ENCODE measurements at regions not wholly inside any gene's neighbourhood (a gene's known extent, or its start where the extent isn't known, plus 50 kb on each side); places are given as distances from the start of the nearest gene placed in this dataset.

DNA sequence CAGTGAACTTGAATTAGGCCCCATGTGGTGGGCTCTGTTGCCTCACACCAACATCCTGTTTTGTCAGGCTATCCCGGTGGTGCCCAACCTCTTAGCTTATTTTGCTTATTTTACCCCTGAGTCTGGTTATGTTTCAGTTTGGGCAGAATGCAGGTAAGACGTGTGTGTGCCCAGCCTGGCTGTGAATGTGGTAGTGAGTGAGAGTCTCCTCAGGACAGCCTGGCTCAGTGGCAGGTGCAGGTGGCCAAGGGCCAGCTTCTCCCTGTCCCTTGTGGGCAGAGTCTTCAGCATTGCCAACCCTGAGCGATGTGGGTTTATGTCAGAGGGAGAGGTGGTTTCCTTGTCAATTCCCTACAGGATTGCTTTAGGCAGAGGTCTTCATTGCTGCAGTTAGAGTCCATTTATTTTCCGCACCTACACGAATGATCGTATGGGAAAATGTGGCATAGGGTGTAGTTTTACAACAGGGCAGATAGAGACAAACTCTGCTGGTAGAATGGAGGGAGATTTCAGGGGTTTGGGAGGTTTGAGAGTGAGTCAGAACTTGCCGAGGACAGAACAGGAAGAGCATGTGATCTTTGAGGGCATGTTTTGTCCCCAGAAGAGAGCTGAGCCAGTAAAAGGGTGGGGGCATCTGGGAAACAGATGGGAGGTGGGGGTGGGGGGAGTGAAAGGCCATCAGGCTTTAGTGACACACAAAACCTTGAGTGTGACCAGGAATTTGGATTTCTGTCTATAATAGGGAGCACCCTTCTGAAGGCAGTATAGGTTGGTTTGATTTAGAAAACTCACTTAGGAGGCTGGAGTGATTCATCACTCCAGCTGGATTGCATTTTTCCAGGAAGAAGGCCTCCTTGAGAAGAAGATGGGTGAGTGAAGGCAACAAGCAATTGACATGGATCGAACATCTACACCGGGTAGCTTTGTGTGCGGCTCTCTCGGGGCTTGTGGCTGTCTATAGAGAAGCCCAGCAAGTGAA is 156.2 kb upstream of the CELF4 start:
- CTCF ChIA-PET = no interaction called here
- H3K79me2 ChIP-seq (ENCODE audit: control insufficient read depth, insufficient read depth, low read length) = no peaks in the 10 kb centered on the region
- BruUV-seq (replicated peaks) = no TSS peak
- H3K4me1 ChIP-seq (ENCODE audit: control insufficient read depth, extremely low read depth, insufficient read depth, low read length) = no peaks in the 10 kb centered on the region
- H3K27me3 ChIP-seq (ENCODE audit: control insufficient read depth in 2 of 2, insufficient read depth in 2 of 2, low read length in 2 of 2) = no peaks in the 10 kb centered on the region
- no peak overlapping the region for H2AFZ ChIP-seq (ENCODE audit: low read depth, low read length)
- H3K4me2 ChIP-seq (ENCODE audit: insufficient read depth, low read length) = no peak overlapping the region
- H4K20me1 ChIP-seq (replicated peaks; ENCODE audit: control insufficient read depth, extremely low read depth, insufficient read depth, low read length) = no peaks in the 10 kb centered on the region
- no peak for DNase-seq (ENCODE audit: low read depth, low spot score)
- intact Hi-C loops (cut with micrococcal nuclease) (loop anchor here (10.0 kb wide), 1 partner anchor 57 kb away; no protein-coding TSS in a partner anchor), dilution Hi-C loops (cut with MboI; ENCODE audit: extremely low pct_ligation_motif_present, low sequenced_read_pairs) (no loop called here)
- no peaks in the 10 kb centered on the region for H3K36me3 ChIP-seq (ENCODE audit: control insufficient read depth in 2 of 2, extremely low read depth in 1 of 2, insufficient read depth in 2 of 2, low read length in 2 of 2)
- no peak overlapping the region for H3K27ac ChIP-seq (ENCODE audit: insufficient read depth, low read depth, low read length)
- FAIRE-seq = no peak
- H3K9me3 ChIP-seq (replicated peaks; ENCODE audit: control insufficient read depth, insufficient read depth, low read length) = peaks cover 2% of the 10 kb centered on the region
- no peaks in the 10 kb centered on the region for H3K9me1 ChIP-seq (replicated peaks; ENCODE audit: control insufficient read depth, extremely low read depth, insufficient read depth, low read length)
- POLR2A ChIA-PET = no interaction called here
- no peak for TF ChIP-seq GATA2 (IDR thresholded peaks at IDR 0.05; ENCODE audit: insufficient read depth, insufficient read length, low read depth, low read length)
- TF ChIP-seq EZH2 (IDR thresholded peaks at IDR 0.05; ENCODE audit: borderline replicate concordance, low read depth, low read length, severe bottlenecking) = no peak
- TF ChIP-seq FOS (IDR thresholded peaks at IDR 0.05; ENCODE audit: borderline replicate concordance, insufficient read depth, low read length) = no peak
- no peak for TF ChIP-seq JUN (IDR thresholded peaks at IDR 0.05; ENCODE audit: borderline replicate concordance, insufficient read depth, insufficient read length, low read depth)
- H3K4me3 ChIP-seq (replicated peaks in 1 of 3; ENCODE audit: insufficient read depth in 1 of 3, low read depth in 1 of 3, low read length in 3 of 3) = no peak overlapping the region
- no peak overlapping the region for H3K9ac ChIP-seq (replicated peaks; ENCODE audit: extremely low read depth, insufficient read depth, low read length)

DNA sequence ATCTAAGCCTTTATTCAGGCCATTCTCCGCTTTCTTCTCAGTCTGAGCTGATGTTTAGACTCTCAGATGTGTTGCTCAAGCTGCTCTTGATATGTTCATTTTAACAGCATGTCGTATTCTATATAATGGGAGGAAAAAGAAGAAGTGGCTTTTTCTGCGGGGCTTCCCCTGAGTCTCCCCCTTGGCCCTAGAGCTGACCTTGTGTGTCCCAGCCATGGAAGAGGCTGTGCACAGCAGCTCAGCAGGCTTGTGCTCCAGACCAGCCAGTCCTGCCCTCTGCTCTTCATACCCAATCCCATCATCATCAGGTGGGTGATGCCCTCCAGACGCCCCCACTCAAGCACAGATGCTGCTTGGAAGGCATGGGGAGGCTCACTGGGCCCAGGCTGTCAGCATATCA is 155.1 kb upstream of the CELF4 start:
- Histone ChIP-seq H3K4me1 (ENCODE audit: control insufficient read depth, extremely low read depth, insufficient read depth, low read length) (no peaks in the 10 kb centered on the region), H3K79me2 (ENCODE audit: control insufficient read depth, insufficient read depth, low read length) (no peaks in the 10 kb centered on the region), H3K4me3 (replicated peaks in 1 of 3; ENCODE audit: insufficient read depth in 1 of 3, low read depth in 1 of 3, low read length in 3 of 3) (no peak overlapping the region), H3K27me3 (ENCODE audit: control insufficient read depth in 2 of 2, insufficient read depth in 2 of 2, low read length in 2 of 2) (no peaks in the 10 kb centered on the region), H3K9me3 (replicated peaks; ENCODE audit: control insufficient read depth, insufficient read depth, low read length) (peaks cover 2% of the 10 kb centered on the region), H3K4me2 (ENCODE audit: insufficient read depth, low read length) (no peak overlapping the region), H3K27ac (ENCODE audit: insufficient read depth, low read depth, low read length) (no peak overlapping the region), H3K36me3 (ENCODE audit: control insufficient read depth in 2 of 2, extremely low read depth in 1 of 2, insufficient read depth in 2 of 2, low read length in 2 of 2) (no peaks in the 10 kb centered on the region), H2AFZ (ENCODE audit: low read depth, low read length) (no peak overlapping the region), H3K9me1 (replicated peaks; ENCODE audit: control insufficient read depth, extremely low read depth, insufficient read depth, low read length) (no peaks in the 10 kb centered on the region), H4K20me1 (replicated peaks; ENCODE audit: control insufficient read depth, extremely low read depth, insufficient read depth, low read length) (no peaks in the 10 kb centered on the region), H3K9ac (replicated peaks; ENCODE audit: extremely low read depth, insufficient read depth, low read length) (no peak overlapping the region)
- dilution Hi-C loops (cut with MboI; ENCODE audit: extremely low pct_ligation_motif_present, low sequenced_read_pairs) = no loop called here
- no peak for DNase-seq (ENCODE audit: low read depth, low spot score)
- ChIA-PET POLR2A (no interaction called here), CTCF (interaction anchor here (1.2 kb wide), 1 partner anchor 13 kb away, joined by 3 read pairs; no protein-coding TSS in a partner anchor)
- no peak for FAIRE-seq
- intact Hi-C loops (cut with micrococcal nuclease) = loop anchor here (10.0 kb wide), 1 partner anchor 56 kb away; no protein-coding TSS in a partner anchor
- BruUV-seq (replicated peaks) = no TSS peak
- no peak for TF ChIP-seq GATA2 (IDR thresholded peaks at IDR 0.05; ENCODE audit: insufficient read depth, insufficient read length, low read depth, low read length)
- TF ChIP-seq FOS (IDR thresholded peaks at IDR 0.05; ENCODE audit: borderline replicate concordance, insufficient read depth, low read length) = no peak
- TF ChIP-seq POLR2AphosphoS5 (IDR thresholded peaks at IDR 0.05; ENCODE audit: insufficient read depth, low read depth, low read length) = no peak
- TF ChIP-seq, protein P1, sequence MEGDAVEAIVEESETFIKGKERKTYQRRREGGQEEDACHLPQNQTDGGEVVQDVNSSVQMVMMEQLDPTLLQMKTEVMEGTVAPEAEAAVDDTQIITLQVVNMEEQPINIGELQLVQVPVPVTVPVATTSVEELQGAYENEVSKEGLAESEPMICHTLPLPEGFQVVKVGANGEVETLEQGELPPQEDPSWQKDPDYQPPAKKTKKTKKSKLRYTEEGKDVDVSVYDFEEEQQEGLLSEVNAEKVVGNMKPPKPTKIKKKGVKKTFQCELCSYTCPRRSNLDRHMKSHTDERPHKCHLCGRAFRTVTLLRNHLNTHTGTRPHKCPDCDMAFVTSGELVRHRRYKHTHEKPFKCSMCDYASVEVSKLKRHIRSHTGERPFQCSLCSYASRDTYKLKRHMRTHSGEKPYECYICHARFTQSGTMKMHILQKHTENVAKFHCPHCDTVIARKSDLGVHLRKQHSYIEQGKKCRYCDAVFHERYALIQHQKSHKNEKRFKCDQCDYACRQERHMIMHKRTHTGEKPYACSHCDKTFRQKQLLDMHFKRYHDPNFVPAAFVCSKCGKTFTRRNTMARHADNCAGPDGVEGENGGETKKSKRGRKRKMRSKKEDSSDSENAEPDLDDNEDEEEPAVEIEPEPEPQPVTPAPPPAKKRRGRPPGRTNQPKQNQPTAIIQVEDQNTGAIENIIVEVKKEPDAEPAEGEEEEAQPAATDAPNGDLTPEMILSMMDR (IDR thresholded peaks at IDR 0.05; ENCODE audit: extremely low read depth in 1 of 2, insufficient read depth in 1 of 2, low read depth in 1 of 2, low read length in 2 of 2) = no peak
- TF ChIP-seq MYC (IDR thresholded peaks at IDR 0.05; ENCODE audit: low read depth, low read length) = no peak
- TF ChIP-seq JUN (IDR thresholded peaks at IDR 0.05; ENCODE audit: borderline replicate concordance, insufficient read depth, insufficient read length, low read depth) = no peak
- TF ChIP-seq MAX (IDR thresholded peaks at IDR 0.05; ENCODE audit: insufficient read depth, insufficient read length) = no peak
- TF ChIP-seq EZH2 (IDR thresholded peaks at IDR 0.05; ENCODE audit: borderline replicate concordance, low read depth, low read length, severe bottlenecking) = no peak
- no peak for TF ChIP-seq POLR2A (IDR thresholded peaks at IDR 0.05; ENCODE audit: low read depth, low read length)

All from endothelial cell of umbilical vein (primary cell).